Dedifferentiated amniotic fluid mesenchymal stem cell (primary cell): ENCODE measurements at regions not wholly inside any gene's neighbourhood (a gene's known extent, or its start where the extent isn't known, plus 50 kb on each side); places are given as distances from the start of the nearest gene placed in this dataset.
"Not testable (repeated sequence)": the region's sequence is repeated elsewhere in the genome, so short reads cannot be mapped to it uniquely, and the experiment has no call there.

Experiments
- DNase-seq: peaks from one replicate; pipeline ENCODE4 v3.0.0-alpha.2; 2016; ENCODE audit errors: extremely low spot score

- DNase-seq: no peak
Measured at GRCh38 chr2:238722181-238722580, 125.7 kb upstream of the TWIST2 start.

GRCh38 chr2:238722883-238723282 lies 125.0 kb upstream of the TWIST2 start:
- no peak for DNase-seq

GRCh38 chr2:238723740-238724320 lies 124.1 kb upstream of the TWIST2 start:
- DNase-seq: not testable (repeated sequence)

- DNase-seq: no peak
Measured at GRCh38 chr2:238724728-238725127, 123.2 kb upstream of the TWIST2 start.

- no peak for DNase-seq
Measured at GRCh38 chr2:238725298-238725697, 122.6 kb upstream of the TWIST2 start.

GRCh38 chr2:238726670-238727584 lies 121.0 kb upstream of the TWIST2 start:
- DNase-seq: no peak

- peak; percentile 64 for DNase-seq
Measured at GRCh38 chr2:238727585-238728329, 120.1 kb upstream of the TWIST2 start.

- DNase-seq: peak; percentile 91
Measured at GRCh38 chr2:238728330-238729260, 119.3 kb upstream of the TWIST2 start.

- DNase-seq: no peak
Measured at GRCh38 chr2:238729261-238729935, 118.5 kb upstream of the TWIST2 start.

- DNase-seq: no peak
Measured at GRCh38 chr2:238730001-238730669, 117.8 kb upstream of the TWIST2 start.

- no peak for DNase-seq
Measured at GRCh38 chr2:238730881-238731280, 117.0 kb upstream of the TWIST2 start.

- no peak for DNase-seq
Measured at GRCh38 chr2:238731961-238732360, 115.9 kb upstream of the TWIST2 start.

GRCh38 chr2:238738917-238739316 lies 109.0 kb upstream of the TWIST2 start:
- no peak for DNase-seq

- no peak for DNase-seq
Measured at GRCh38 chr2:238739668-238740067, 108.2 kb upstream of the TWIST2 start.

GRCh38 chr2:238741277-238741676 lies 106.6 kb upstream of the TWIST2 start:
- no peak for DNase-seq

- no peak for DNase-seq
Measured at GRCh38 chr2:238742066-238742465, 105.8 kb upstream of the TWIST2 start.

GRCh38 chr2:238742664-238743063 lies 105.2 kb upstream of the TWIST2 start:
- no peak for DNase-seq

- DNase-seq: no peak
Measured at GRCh38 chr2:238743243-238744065, 104.4 kb upstream of the TWIST2 start.

- DNase-seq: no peak
Measured at GRCh38 chr2:238744951-238745350, 102.9 kb upstream of the TWIST2 start.
